Midbrain (tissue), 1 donor: ENCODE measurements at regions not wholly inside any gene's neighbourhood (a gene's known extent, or its start where the extent isn't known, plus 50 kb on each side); places are given as distances from the start of the nearest gene placed in this dataset.
"Not testable (repeated sequence)": the region's sequence is repeated elsewhere in the genome, so short reads cannot be mapped to it uniquely, and the experiment has no call there.

Source experiments
- DNase-seq: peaks from one replicate; lab custom pipeline; 2025; lab: John Stamatoyannopoulos, UW

GRCh38 chr5:72760259-72760658 lies 56.2 kb upstream of the TNPO1 start:
- DNase-seq, result no peak

DNA sequence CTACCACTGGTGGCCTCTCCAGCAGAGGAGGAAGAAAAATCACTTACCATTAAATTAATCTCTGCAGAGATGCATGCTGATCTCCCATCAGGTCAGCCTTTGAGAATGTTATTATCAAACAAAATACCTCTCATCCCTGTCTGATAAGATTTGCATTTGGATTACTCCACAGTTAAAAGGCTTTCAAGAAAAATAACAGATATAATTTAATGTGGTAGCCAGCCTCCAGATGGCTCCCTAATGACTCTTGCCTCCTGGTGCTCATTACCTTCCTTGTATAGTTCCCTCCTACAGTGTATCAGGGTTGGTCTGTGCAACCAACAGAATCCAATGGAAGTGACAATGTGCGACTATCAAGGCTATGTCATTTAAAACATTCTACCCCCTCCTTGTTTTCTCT lies 63.6 kb upstream of the TNPO1 start:
- DNase-seq, result no peak

DNA sequence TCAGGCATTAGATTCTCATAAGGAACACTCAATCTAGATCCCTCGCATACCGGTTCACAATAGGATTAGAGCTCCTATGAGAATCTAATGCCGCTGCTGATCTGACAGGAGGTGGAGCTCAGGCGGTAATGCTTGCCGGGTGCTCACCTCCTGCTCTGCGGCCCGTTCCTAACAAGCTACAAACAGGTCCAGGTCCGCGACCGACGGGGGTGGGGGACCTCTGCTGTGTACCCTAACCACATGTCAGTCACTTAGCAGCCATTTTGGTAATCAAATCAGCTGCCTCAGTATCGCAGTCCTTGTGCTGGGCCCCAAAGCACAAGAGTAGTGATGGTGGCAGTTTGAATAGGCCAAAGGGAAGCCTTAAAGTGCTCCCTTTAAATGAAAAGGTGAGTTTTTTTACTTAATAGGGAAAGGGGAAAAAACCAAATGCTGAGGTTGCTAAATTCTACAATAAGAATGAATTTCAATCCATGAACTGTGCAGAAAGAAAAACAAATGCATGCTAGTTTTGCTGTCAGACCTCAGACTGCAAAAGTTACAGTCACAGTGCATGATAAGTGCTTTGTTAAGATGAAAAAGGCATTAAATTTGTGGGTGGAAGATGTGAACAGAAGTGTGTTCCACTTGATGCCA lies 67.0 kb upstream of the TNPO1 start:
- DNase-seq, result no peak

DNA sequence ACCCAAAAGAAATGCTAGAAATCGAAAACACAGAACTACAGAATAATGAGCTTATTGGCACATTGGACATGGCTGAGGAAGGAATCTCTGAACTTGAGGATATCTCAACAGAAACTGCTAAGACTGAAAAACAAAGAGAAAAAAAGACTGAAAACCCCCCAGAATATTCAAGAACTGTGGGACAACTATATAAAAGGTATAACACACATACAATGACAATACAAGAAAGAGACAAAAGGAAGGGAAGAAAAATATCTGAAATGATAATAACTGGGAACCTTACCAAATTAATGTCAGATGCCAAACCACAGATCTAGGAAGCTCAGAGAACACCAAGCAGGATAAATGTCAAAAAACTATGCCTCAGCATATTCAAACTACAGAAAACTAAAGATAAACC lies 68.6 kb upstream of the TNPO1 start:
- no peak for DNase-seq

- no peak for DNase-seq
Measured at GRCh38 chr5:72746736-72747135, 69.7 kb upstream of the TNPO1 start.

DNA sequence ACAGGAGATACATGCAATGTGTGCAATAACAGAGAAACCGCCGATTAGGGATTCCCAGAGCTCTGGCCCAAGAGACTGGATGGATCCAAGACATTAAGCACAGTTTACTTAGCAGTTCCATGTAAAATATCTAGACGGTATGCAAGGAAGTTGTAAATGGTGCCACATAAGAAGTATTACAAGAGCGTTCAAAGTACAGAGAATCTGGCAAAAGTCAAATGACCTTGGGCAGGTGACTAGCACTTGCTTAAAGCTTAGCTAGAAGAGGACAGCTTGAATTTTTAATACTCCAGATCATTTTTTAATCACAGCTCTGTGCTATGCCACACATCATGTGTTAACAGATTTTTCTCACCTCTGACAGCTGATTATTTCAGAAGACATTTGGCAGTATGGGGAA lies 72.3 kb upstream of the TNPO1 start:
- no peak for DNase-seq

GRCh38 chr5:72741805-72742204 lies 74.7 kb upstream of the TNPO1 start:
- no peak for DNase-seq

GRCh38 chr5:72733810-72734209 lies 82.7 kb upstream of the TNPO1 start:
- no peak for DNase-seq

DNA sequence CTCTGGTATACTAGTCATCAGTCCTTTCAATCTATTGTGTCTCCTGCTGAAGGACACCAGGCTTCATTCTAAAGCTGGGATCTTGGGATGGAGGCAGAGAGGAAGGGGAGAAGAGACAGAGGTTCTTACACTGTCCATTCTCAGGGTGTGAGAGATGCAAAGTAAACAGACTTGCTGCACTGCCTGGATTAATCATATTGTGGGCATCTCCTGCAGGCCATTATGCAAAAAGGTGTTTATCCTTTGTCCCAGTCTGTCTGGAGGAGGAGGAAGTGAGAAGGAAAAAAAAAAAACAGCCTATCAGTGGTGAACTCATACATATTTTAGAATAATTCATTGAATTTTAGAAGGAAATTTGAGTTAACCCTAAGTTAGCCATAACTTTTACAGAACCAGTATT lies 92.9 kb upstream of the TNPO1 start:
- no peak for DNase-seq

GRCh38 chr5:72722792-72723452 lies 93.5 kb upstream of the TNPO1 start:
- no peak for DNase-seq

DNA sequence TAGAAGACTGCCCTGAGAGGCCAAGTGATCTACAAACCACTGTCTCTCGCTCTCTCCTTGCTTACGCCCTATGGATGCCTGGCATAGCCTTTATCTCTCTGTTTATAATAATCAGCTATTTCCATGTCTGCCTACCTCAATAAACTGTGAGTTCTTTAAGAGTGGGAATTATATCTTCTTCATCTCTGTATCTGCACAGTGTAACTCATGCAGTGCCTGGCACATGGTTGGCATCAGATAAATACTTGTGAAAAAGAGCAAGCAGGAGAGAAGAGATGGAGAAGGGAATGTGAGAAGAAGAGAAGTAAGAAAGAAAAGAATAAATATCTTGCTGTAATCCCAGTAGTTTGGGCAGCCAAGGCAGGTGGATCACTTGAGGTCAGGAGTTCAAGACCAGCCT lies 94.6 kb upstream of the TNPO1 start:
- no peak for DNase-seq

- DNase-seq, result no peak
Measured at GRCh38 chr5:72720205-72720604, 96.3 kb upstream of the TNPO1 start.

GRCh38 chr5:72711351-72711750 lies 105.1 kb upstream of the TNPO1 start:
- no peak for DNase-seq

DNA sequence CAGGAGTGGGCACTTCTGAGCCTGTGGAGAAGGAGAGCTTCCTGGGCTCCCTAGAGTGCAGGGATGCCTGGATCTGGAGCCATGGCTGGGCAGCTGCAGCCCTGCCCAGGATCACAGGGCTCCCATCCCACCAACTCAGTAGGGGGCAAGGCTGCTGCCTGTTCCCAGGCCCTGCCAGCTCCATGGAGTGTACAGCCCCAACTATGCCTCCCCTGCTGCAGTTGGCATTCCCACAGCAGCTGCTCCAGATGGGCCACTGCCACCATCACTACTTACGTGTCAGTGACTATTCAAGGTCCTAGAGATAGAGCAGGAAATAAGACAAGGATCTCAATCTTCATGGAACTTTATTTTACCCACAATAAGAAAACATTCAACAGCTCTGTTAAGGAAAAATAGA lies 107.1 kb upstream of the TNPO1 start:
- DNase-seq, result no peak

- no peak for DNase-seq
Measured at GRCh38 chr5:72705178-72705577, 111.3 kb upstream of the TNPO1 start.

- DNase-seq, result no peak
Measured at GRCh38 chr5:72703876-72704275, 112.6 kb upstream of the TNPO1 start.

- DNase-seq, result no peak
Measured at GRCh38 chr5:72702881-72703434, 113.5 kb upstream of the TNPO1 start.

DNA sequence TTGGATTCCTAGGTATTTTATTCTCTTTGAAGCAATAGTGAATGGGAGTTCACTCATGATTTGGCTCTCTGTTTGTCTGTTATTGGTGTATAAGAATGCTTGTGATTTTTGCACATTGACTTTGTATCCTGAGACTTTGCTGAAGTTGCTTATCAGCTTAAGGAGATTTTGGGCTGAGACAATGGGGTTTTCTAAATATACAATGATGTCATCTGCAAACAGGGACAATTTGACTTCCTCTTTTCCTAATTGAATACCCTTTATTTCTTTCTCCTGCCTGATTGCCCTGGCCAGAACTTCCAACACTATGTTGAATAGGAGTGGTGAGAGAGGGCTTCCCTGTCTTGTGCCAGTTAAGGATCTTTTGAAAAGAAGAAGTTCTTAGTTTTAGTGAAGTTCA lies 114.4 kb upstream of the TNPO1 start:
- DNase-seq, result not testable (repeated sequence)

DNA sequence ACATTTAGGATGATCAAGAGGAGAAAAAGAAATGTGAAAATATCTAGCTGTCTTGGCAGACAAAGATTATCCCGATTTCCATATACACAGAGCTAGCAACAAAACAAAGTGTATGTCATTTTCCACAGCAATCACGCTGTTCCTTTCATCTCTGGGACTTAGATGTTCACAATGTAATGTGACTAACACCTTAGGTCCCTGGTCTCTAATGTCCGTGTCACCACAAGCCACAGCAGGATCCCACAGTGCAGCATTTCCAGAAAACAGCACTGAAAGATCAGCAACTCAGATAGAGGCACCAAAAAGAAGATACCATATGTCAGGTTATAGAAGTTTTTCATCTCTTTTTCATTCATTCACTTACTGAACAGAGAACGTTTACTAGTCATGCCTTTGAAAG lies 118.0 kb upstream of the TNPO1 start:
- no peak for DNase-seq

DNA sequence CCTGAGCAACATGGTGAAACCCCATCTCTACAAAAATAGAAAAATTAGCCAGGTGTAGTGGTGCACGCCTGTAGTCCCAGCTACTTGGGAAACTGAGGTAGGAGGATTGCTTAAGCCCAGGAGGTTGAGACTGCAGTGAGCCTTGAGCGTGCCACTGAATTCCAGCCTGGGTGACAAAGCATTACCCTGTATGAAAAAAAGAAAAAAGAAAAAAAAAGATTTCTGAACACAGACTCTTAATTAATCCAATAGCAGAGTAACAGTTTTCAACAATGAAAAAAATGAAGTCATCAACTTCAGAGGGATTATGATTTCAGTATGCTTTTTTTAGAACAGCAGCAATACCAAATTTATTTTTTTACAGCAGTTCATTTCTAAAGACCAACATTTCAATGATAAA lies 118.8 kb upstream of the TNPO1 start:
- DNase-seq, result no peak

GRCh38 chr5:72695659-72696058 lies 120.8 kb upstream of the TNPO1 start:
- DNase-seq, result no peak

- DNase-seq, result no peak
Measured at GRCh38 chr5:72694856-72695255, 121.6 kb upstream of the TNPO1 start.

DNA sequence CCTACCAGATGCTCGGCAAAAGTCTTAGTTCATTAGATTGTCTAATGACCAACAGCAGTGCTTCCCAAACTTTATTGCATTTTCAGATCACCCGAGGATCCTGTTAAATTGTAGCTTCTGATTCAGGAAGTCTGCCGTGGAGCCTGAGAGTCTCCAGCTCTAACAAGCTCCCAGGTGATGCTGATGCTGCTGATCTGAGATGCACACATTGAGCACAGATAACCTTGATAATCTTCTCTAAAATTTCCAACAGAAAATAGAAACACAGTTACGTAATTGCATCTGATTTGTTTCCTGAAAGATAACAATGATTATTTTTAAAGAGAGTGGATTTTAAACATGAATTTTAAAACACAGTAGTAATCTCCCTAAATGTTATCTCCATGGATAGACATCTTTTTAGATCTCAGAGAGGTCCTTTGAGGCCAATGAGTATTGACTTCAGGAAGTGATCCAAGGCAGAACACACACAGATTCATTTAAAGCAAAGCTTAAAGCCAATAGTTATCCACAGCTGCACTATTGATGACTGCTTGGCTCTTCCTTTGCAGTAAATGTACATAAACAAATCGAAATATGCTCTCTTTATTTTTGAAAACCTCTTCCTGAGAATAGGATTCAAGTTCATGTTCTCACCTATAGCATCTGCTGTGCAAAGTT lies 122.8 kb upstream of the TNPO1 start:
- DNase-seq, result no peak
